ENCODE measurements at regions not wholly inside any gene's neighbourhood (a gene's known extent, or its start where the extent isn't known, plus 50 kb on each side); places are given as distances from the start of the nearest gene placed in this dataset.
"Not testable (repeated sequence)": the region's sequence is repeated elsewhere in the genome, so short reads cannot be mapped to it uniquely, and the experiment has no call there.

DNA sequence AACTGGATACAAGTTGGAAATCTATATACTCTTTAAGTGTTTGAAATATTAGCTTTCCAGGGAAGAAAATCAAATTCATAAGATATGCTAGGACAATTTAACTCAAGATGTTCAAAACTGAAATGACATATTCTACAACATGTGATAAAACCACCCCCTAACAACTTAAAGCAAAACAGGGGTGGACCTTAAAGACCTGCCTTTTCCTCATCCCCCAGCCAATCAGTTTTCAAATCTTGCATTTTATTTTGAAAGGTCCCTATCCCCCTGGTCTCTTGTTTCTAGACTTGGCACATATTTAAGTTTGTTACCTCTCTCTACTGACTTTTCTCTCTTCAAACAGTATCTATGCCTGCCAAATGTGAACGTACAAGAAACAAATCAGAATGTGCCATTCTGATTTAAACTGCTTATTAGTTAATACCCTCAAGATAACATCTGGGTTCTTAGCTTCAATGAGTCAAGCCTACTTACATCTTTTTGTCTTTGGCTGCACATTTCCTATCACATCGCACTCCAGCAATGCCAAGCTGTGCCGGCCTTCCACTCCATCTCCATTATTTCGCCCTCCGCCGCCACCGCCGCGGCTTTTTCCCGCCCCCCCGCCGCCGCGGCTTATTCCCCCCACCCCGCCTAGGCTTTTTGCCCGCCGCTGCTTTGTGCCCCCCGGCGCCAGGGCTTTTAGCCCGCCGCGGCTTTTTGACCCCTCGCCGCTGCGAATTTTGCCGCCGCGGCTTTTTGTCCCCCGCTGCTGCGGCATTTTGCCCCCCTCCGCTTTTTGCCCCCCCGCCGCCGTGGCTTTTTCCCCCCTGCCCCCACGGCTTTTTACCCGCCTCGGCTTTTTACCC is 475.0 kb downstream of the FAM72C start:
- not testable (repeated sequence) for H3K9me3 ChIP-seq (ENCODE audit: control insufficient read depth in 2 of 2, insufficient read depth in 1 of 2, low read length in 1 of 2); DNase-seq (ENCODE audit: low read depth in 6 of 9, low spot score in 9 of 9); H3K4me1 ChIP-seq (ENCODE audit: control insufficient read depth in 2 of 2, insufficient read depth in 2 of 2, low read length in 2 of 2); H3K27ac ChIP-seq (ENCODE audit: low read depth in 1 of 2, low read length in 1 of 2); H3K36me3 ChIP-seq (ENCODE audit: control insufficient read depth in 2 of 2, insufficient read depth in 2 of 2, low read length in 1 of 2)
- H3K27me3 ChIP-seq (ENCODE audit: control insufficient read depth in 2 of 2, insufficient read depth in 1 of 2, low read length in 1 of 2): peaks cover 0 to 13% of the 10 kb centered on the region in 2 donors
- 3% methylated on average over 36 of the region's 37 CpGs for WGBS
- H3K4me3 ChIP-seq (ENCODE audit: low read length in 2 of 2): peak overlapping the region in 1 of 2 donors; percentile 12

Data from thymus (tissue), 11 donors.